HL-60 (cell line): ENCODE measurements at regions not wholly inside any gene's neighbourhood (a gene's known extent, or its start where the extent isn't known, plus 50 kb on each side); places are given as distances from the start of the nearest gene placed in this dataset.

Experiments used
- DNase-seq, 2 experiments: peaks; one replicate each; pipeline ENCODE4 v3.0.0-alpha.2; 2010 to 2020; ENCODE audit warnings: low read depth in 1 of 2, low spot score in 1 of 2
- H3K27ac ChIP-seq: fragments of 250-450 bp; sonication (Bioruptor Pico); replicated peaks from 2 replicates; pipeline ENCODE4 v1.5.1; 2020; ENCODE audit warnings: mild to moderate bottlenecking, moderate library complexity
- H3K27me3 ChIP-seq: fragments of 250-450 bp; sonication (Bioruptor Pico); 2 replicates; pipeline ENCODE4 v1.5.1; 2021; ENCODE audit warnings: mild to moderate bottlenecking, moderate library complexity; ENCODE audit not compliant: insufficient read depth, poor library complexity, severe bottlenecking
- H3K4me3 ChIP-seq: replicated peaks from 2 replicates; pipeline ENCODE4 v1.5.1; 2011; ENCODE audit warnings: mild to moderate bottlenecking, control low read depth, low read length; ENCODE audit not compliant: insufficient read depth
- CTCF ChIP-seq: IDR thresholded peaks from one replicate; pipeline ENCODE4 v1.5.1; 2011; ENCODE audit warnings: low read length, control low read depth, inconsistent platforms; ENCODE audit not compliant: insufficient read depth
- GABPA ChIP-seq: IDR thresholded peaks from 2 replicates; pipeline ENCODE4 v1.6.1; 2012; ENCODE audit warnings: low read depth
- POLR2AphosphoS5 ChIP-seq: IDR thresholded peaks from 2 replicates; pipeline ENCODE4 v1.6.1; 2012; ENCODE audit warnings: low read depth
- REST ChIP-seq: IDR thresholded peaks from 2 replicates; pipeline ENCODE4 v1.6.1; 2012; ENCODE audit warnings: low read depth; ENCODE audit not compliant: insufficient replicate concordance
- SPI1 ChIP-seq: IDR thresholded peaks from 2 replicates; pipeline ENCODE4 v1.6.1; 2012; ENCODE audit warnings: low read depth, mild to moderate bottlenecking, borderline replicate concordance

GRCh38 chr15:81865850-81866537 lies 179.8 kb downstream of the MEX3B start:
- DNase-seq, result no peak
- TF ChIP-seq POLR2AphosphoS5 (no peak), SPI1 (no peak), CTCF (no peak), GABPA (no peak), REST (no peak)
- Histone ChIP-seq H3K27me3 (no peaks in the 10 kb centered on the region), H3K27ac (no peak overlapping the region), H3K4me3 (no peak overlapping the region)

GRCh38 chr15:81863162-81863561 lies 182.7 kb downstream of the MEX3B start:
- DNase-seq, result no peak
- TF ChIP-seq POLR2AphosphoS5, result no peak
- TF ChIP-seq SPI1, result no peak
- TF ChIP-seq REST, result no peak
- TF ChIP-seq GABPA, result no peak
- TF ChIP-seq CTCF, result no peak
- no peak overlapping the region for H3K4me3 ChIP-seq
- H3K27me3 ChIP-seq, result no peaks in the 10 kb centered on the region
- no peak overlapping the region for H3K27ac ChIP-seq

GRCh38 chr15:81859737-81860516 lies 185.9 kb downstream of the MEX3B start:
- Histone ChIP-seq H3K4me3 (no peak overlapping the region), H3K27ac (no peak overlapping the region), H3K27me3 (no peaks in the 10 kb centered on the region)
- DNase-seq, result no peak
- TF ChIP-seq SPI1, result no peak
- no peak for TF ChIP-seq GABPA
- TF ChIP-seq CTCF, result no peak
- TF ChIP-seq REST, result no peak
- no peak for TF ChIP-seq POLR2AphosphoS5
